H9 (cell line): ENCODE measurements at regions not wholly inside any gene's neighbourhood (a gene's known extent, or its start where the extent isn't known, plus 50 kb on each side); places are given as distances from the start of the nearest gene placed in this dataset.

Source experiments
- DNase-seq: peaks from one replicate; pipeline ENCODE4 v3.0.0-alpha.2; 2017
- H2AFZ ChIP-seq: one replicate; pipeline ENCODE4 v1.6.1; 2013; ENCODE audit warnings: mild to moderate bottlenecking, low read length, control low read depth, moderate library complexity
- H2AK5ac ChIP-seq: 2 replicates; pipeline ENCODE4 v1.6.1; 2013; ENCODE audit warnings: low read length, control low read depth, mixed read lengths; ENCODE audit not compliant: insufficient read length
- H2BK120ac ChIP-seq: one replicate; pipeline ENCODE4 v1.6.1; 2013; ENCODE audit warnings: low read depth, mild to moderate bottlenecking, low read length, control low read depth, inconsistent platforms; ENCODE audit not compliant: poor library complexity, severe bottlenecking
- H2BK12ac ChIP-seq: 2 replicates; pipeline ENCODE4 v1.6.1; 2013; ENCODE audit warnings: low read length, control low read depth, mixed read lengths, low read depth; ENCODE audit not compliant: insufficient read length
- H2BK15ac ChIP-seq: 2 replicates; pipeline ENCODE4 v1.6.1; 2013; ENCODE audit warnings: low read depth, low read length, control low read depth
- H2BK20ac ChIP-seq: one replicate; pipeline ENCODE4 v1.6.1; 2013; ENCODE audit warnings: low read depth, mild to moderate bottlenecking, low read length, control low read depth, inconsistent platforms; ENCODE audit not compliant: poor library complexity, severe bottlenecking
- H2BK5ac ChIP-seq: 2 replicates; pipeline ENCODE4 v1.6.1; 2013; ENCODE audit warnings: low read length, control low read depth, mixed read lengths; ENCODE audit not compliant: insufficient read length
- H3K14ac ChIP-seq: 2 replicates; pipeline ENCODE4 v1.6.1; 2013; ENCODE audit warnings: low read length, control low read depth; ENCODE audit not compliant: insufficient read depth
- H3K18ac ChIP-seq: 2 replicates; pipeline ENCODE4 v1.6.1; 2013; ENCODE audit warnings: low read depth, mild to moderate bottlenecking, mixed read lengths, low read length, control low read depth; ENCODE audit not compliant: insufficient read length
- H3K23ac ChIP-seq: 2 replicates; pipeline ENCODE4 v1.6.1; 2013; ENCODE audit warnings: low read length, control low read depth, mixed read lengths, low read depth; ENCODE audit not compliant: insufficient read length
- H3K23me2 ChIP-seq: 2 replicates; pipeline ENCODE4 v1.6.1; 2013; ENCODE audit warnings: low read depth, mild to moderate bottlenecking, mixed read lengths, low read length, control low read depth; ENCODE audit not compliant: insufficient read length, poor library complexity, severe bottlenecking
- H3K27ac ChIP-seq: 2 replicates; pipeline ENCODE4 v1.5.1; 2013; ENCODE audit warnings: low read length, control low read depth, mixed read lengths, low read depth; ENCODE audit not compliant: insufficient read length
- H3K27me3 ChIP-seq: 2 replicates; pipeline ENCODE4 v1.6.1; 2013; ENCODE audit warnings: low read length, control low read depth, inconsistent platforms; ENCODE audit not compliant: insufficient read depth
- H3K4ac ChIP-seq: 2 replicates; pipeline ENCODE4 v1.6.1; 2013; ENCODE audit warnings: low read depth, mild to moderate bottlenecking, control low read depth, inconsistent platforms, low read length, moderate library complexity
- H3K4me1 ChIP-seq: 2 replicates; pipeline ENCODE4 v1.6.1; 2013; ENCODE audit warnings: low read length, control low read depth, inconsistent platforms; ENCODE audit not compliant: insufficient read depth
- H3K4me2 ChIP-seq: 2 replicates; pipeline ENCODE4 v1.6.1; 2013; ENCODE audit warnings: low read length, control low read depth, mixed read lengths; ENCODE audit not compliant: insufficient read length, insufficient read depth
- H3K56ac ChIP-seq: 2 replicates; pipeline ENCODE4 v1.6.1; 2013; ENCODE audit warnings: low read depth, mild to moderate bottlenecking, mixed read lengths, low read length, control low read depth; ENCODE audit not compliant: insufficient read length
- H3K79me1 ChIP-seq: 2 replicates; pipeline ENCODE4 v1.6.1; 2013; ENCODE audit warnings: low read depth, mild to moderate bottlenecking, moderate library complexity, low read length, control low read depth, inconsistent platforms; ENCODE audit not compliant: insufficient read depth, poor library complexity, severe bottlenecking
- H3K79me2 ChIP-seq: 2 replicates; pipeline ENCODE4 v1.6.1; 2013; ENCODE audit warnings: low read length, control low read depth, inconsistent platforms; ENCODE audit not compliant: insufficient read depth
- H3K9ac ChIP-seq: 2 replicates; pipeline ENCODE4 v1.6.1; 2013; ENCODE audit warnings: low read length, control low read depth, mixed read lengths; ENCODE audit not compliant: insufficient read length; ENCODE audit errors: extremely low read depth
- H3K9me3 ChIP-seq: one replicate; pipeline ENCODE4 v1.6.1; 2013; ENCODE audit warnings: low read depth, low read length, inconsistent platforms; ENCODE audit not compliant: control insufficient read depth
- H3T11ph ChIP-seq: one replicate; pipeline ENCODE4 v1.6.1; 2013; ENCODE audit warnings: mild to moderate bottlenecking, low read length, control low read depth, inconsistent platforms
- H4K20me1 ChIP-seq: one replicate; pipeline ENCODE4 v1.6.1; 2013; ENCODE audit not compliant: control insufficient read depth, insufficient read length, insufficient read depth
- H4K5ac ChIP-seq: 2 replicates; pipeline ENCODE4 v1.6.1; 2013; ENCODE audit warnings: low read depth, mild to moderate bottlenecking, mixed read lengths, low read length, control low read depth; ENCODE audit not compliant: insufficient read length
- H4K8ac ChIP-seq: replicated peaks from 2 replicates; pipeline ENCODE4 v1.6.1; 2013; ENCODE audit warnings: low read length, control low read depth, mixed read lengths, low read depth; ENCODE audit not compliant: insufficient read length
- H4K91ac ChIP-seq: 2 replicates; pipeline ENCODE4 v1.6.1; 2013; ENCODE audit warnings: low read depth, mild to moderate bottlenecking, moderate library complexity, mixed read lengths, low read length, control low read depth; ENCODE audit not compliant: insufficient read length
- H3K27ac Mint-ChIP-seq, 3 experiments: 2 replicates in 2 of 3; 3 replicates in 1 of 3; pipeline ENCODE4 v1.8.0; 2020 to 2021; ENCODE audit warnings: mixed read lengths in 3 of 3, mild to moderate bottlenecking in 1 of 3, moderate library complexity in 1 of 3
- H3K27me3 Mint-ChIP-seq: 2 replicates; pipeline ENCODE4 v1.8.0; 2021; ENCODE audit warnings: low read depth, mild to moderate bottlenecking, moderate library complexity, mixed read lengths
- H3K36me3 Mint-ChIP-seq, 3 experiments: 2 replicates in 2 of 3; 3 replicates in 1 of 3; pipeline ENCODE4 v1.8.0; 2020 to 2021; ENCODE audit warnings: low read depth in 3 of 3, mixed read lengths in 3 of 3; ENCODE audit not compliant: insufficient read depth in 1 of 3
- H3K4me1 Mint-ChIP-seq, 2 experiments: 2 replicates each; pipeline ENCODE4 v1.8.0; 2020; ENCODE audit warnings: mixed read lengths in 2 of 2
- H3K4me3 Mint-ChIP-seq, 2 experiments: 2 replicates in 1 of 2; 3 replicates in 1 of 2; pipeline ENCODE4 v1.8.0; 2020 to 2021; ENCODE audit warnings: mild to moderate bottlenecking in 2 of 2, mixed read lengths in 2 of 2, moderate library complexity in 1 of 2
- H3K9me3 Mint-ChIP-seq, 2 experiments: 2 replicates in 1 of 2; 3 replicates in 1 of 2; pipeline ENCODE4 v1.8.0; 2020; ENCODE audit warnings: mild to moderate bottlenecking in 2 of 2, mixed read lengths in 2 of 2, moderate library complexity in 1 of 2
- CTCF ChIP-seq: fragments of 200-600 bp; sonication (generic); conservative IDR thresholded peaks from 3 replicates; pipeline ENCODE4 v1.8.0; 2021; ENCODE audit warnings: antibody characterized with exemption, mild to moderate bottlenecking
- WGBS: extraction: QIAGEN DNeasy Blood & Tissue Kit; methylation state at CpG from one replicate; pipeline ENCODE4 v1.1.7; 2013; ENCODE audit warnings: missing lambda C conversion rate, low lambda C conversion rate, mixed read lengths; ENCODE audit not compliant: insufficient read length; ENCODE audit errors: extremely low coverage; 5-methylcytosine and 5-hydroxymethylcytosine counted together

- no peak overlapping the region for H3T11ph ChIP-seq
- no peak overlapping the region for H4K91ac ChIP-seq
- H3K23ac ChIP-seq, result no peak overlapping the region
- H2AFZ ChIP-seq, result no peak overlapping the region
- no peak overlapping the region for H3K9ac ChIP-seq
- no peaks in the 10 kb centered on the region for H3K27me3 ChIP-seq
- Mint-ChIP-seq H3K27me3 (no peaks in the 10 kb centered on the region), H3K4me3 (no peak overlapping the region), H3K36me3 (no peaks in the 10 kb centered on the region), H3K4me1 (peaks cover 19 to 21% of the 10 kb centered on the region in 2 experiments), H3K9me3 (no peaks in the 10 kb centered on the region; a peak in 1 of 5 replicates), H3K27ac (no peak overlapping the region)
- H4K8ac ChIP-seq, result no peak overlapping the region
- no peak overlapping the region for H2BK20ac ChIP-seq
- TF ChIP-seq CTCF, result no peak
- no peaks in the 10 kb centered on the region for H3K9me3 ChIP-seq
- no peak overlapping the region for H3K56ac ChIP-seq
- no peak overlapping the region for H2BK120ac ChIP-seq
- no peaks in the 10 kb centered on the region for H3K79me1 ChIP-seq
- H3K4ac ChIP-seq, result no peak overlapping the region
- H2BK5ac ChIP-seq, result no peak overlapping the region
- no peaks in the 10 kb centered on the region for H4K20me1 ChIP-seq
- no peak overlapping the region for H2BK15ac ChIP-seq
- H2AK5ac ChIP-seq, result no peak overlapping the region
- no peak overlapping the region for H3K18ac ChIP-seq
- H3K79me2 ChIP-seq, result no peaks in the 10 kb centered on the region
- no peak overlapping the region for H3K4me2 ChIP-seq
- no peaks in the 10 kb centered on the region; the same call in 1 of the 2 replicates for H3K4me1 ChIP-seq
- H4K5ac ChIP-seq, result no peak overlapping the region
- WGBS, result no CpG with 5 or more reads among the region's 3 CpGs
- no peak overlapping the region for H3K27ac ChIP-seq
- H2BK12ac ChIP-seq, result no peak overlapping the region
- no peak for DNase-seq
- no peaks in the 10 kb centered on the region for H3K23me2 ChIP-seq
- no peak overlapping the region for H3K14ac ChIP-seq
Observed at GRCh38 chr4:160143574-160143973, 1040.7 kb downstream of the RAPGEF2 start.
